AG10803 (cell line): ENCODE measurements at regions not wholly inside any gene's neighbourhood (a gene's known extent, or its start where the extent isn't known, plus 50 kb on each side); places are given as distances from the start of the nearest gene placed in this dataset.

ENCODE experiments used
- DNase-seq: peaks from one replicate; pipeline ENCODE4 v3.0.0; 2010; ENCODE audit warnings: low read depth
- H3K4me3 ChIP-seq: 2 replicates; pipeline ENCODE4 v1.5.1; 2011; ENCODE audit warnings: mild to moderate bottlenecking, low read length, control low read depth
- TF ChIP-seq, protein P1 (sequence below): conservative IDR thresholded peaks from 2 replicates; pipeline ENCODE4 v1.5.1; 2011; ENCODE audit warnings: mild to moderate bottlenecking, low read length, control low read depth, inconsistent platforms

DNA sequence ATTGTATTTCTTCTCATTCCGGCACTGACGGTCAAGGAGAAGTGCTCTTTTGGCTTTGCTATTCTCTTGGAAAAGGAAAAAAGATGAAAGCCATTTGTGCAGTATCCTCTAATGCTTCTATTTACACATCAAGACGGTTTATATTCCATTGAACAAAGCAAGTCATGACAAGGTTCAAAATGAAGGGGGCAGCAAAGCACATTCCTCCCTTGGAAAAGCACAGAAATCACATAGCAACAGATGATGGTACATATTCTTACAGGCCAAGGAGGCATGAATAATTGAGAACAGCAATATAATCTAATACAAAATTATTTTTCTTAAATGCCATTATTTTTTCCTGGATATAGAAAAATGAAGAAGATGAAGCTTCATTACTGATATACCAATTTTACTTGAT lies 508.2 kb upstream of the JAG1 start:
- TF ChIP-seq, protein P1, sequence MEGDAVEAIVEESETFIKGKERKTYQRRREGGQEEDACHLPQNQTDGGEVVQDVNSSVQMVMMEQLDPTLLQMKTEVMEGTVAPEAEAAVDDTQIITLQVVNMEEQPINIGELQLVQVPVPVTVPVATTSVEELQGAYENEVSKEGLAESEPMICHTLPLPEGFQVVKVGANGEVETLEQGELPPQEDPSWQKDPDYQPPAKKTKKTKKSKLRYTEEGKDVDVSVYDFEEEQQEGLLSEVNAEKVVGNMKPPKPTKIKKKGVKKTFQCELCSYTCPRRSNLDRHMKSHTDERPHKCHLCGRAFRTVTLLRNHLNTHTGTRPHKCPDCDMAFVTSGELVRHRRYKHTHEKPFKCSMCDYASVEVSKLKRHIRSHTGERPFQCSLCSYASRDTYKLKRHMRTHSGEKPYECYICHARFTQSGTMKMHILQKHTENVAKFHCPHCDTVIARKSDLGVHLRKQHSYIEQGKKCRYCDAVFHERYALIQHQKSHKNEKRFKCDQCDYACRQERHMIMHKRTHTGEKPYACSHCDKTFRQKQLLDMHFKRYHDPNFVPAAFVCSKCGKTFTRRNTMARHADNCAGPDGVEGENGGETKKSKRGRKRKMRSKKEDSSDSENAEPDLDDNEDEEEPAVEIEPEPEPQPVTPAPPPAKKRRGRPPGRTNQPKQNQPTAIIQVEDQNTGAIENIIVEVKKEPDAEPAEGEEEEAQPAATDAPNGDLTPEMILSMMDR: no peak
- no peak overlapping the region for H3K4me3 ChIP-seq

DNA sequence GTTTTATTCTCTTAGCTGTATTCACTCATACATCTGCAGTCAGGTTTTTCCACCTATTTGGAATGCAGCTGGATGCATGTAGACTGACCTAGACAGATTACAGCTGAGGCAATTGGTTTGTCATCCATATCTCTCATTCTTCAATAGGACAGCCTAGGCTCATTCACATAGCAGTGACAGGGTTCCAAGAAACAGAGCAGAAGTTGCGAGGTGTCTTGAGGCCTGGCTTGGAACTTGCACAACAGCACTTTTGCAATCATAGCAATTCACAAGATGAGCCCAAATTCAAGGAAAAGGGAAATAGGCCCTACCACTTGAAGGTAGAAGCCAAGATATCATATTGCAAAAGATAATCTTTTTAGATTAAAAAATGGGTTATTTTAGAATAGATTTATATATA lies 508.9 kb upstream of the JAG1 start:
- DNase-seq: peak; percentile 42
- TF ChIP-seq, protein P1: no peak
- no peak overlapping the region for H3K4me3 ChIP-seq

More for the DNA sequence above, 508.2 kb upstream of the JAG1 start:
- DNase-seq: no peak

DNA sequence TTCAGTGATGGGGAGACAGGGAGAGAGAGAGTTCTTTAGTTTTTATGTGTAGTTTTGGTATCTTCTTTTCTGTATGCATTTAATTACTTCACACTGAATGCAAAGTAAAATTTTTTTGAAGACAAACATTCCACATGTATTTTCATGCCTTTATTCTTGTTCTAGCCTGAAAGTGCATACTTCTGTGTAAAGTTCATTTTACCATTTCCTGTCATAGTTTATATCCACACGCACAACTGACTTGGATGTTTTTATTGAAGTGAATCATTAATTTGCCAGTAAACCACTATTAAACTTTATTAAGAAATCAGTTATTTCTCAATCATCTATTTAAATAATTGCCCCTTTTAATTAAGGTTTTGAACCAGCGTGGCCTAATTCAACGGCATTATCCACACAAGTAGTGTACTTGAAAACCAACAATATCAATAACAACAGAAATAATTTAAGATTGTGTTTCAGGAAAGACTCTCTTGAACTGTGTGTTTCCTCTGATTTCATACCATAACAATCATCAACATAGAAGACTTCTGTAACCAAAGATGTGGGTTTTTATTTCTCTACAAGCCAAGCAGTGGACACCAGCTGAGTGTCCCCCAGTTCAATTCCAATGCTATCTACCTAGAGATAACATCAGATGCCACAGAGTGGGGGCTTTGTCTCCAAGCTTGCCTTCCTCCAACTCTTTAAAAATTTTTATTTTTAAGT lies 512.7 kb upstream of the JAG1 start:
- TF ChIP-seq, protein P1: no peak
- DNase-seq: peak; percentile 42
- H3K4me3 ChIP-seq: no peak overlapping the region

DNA sequence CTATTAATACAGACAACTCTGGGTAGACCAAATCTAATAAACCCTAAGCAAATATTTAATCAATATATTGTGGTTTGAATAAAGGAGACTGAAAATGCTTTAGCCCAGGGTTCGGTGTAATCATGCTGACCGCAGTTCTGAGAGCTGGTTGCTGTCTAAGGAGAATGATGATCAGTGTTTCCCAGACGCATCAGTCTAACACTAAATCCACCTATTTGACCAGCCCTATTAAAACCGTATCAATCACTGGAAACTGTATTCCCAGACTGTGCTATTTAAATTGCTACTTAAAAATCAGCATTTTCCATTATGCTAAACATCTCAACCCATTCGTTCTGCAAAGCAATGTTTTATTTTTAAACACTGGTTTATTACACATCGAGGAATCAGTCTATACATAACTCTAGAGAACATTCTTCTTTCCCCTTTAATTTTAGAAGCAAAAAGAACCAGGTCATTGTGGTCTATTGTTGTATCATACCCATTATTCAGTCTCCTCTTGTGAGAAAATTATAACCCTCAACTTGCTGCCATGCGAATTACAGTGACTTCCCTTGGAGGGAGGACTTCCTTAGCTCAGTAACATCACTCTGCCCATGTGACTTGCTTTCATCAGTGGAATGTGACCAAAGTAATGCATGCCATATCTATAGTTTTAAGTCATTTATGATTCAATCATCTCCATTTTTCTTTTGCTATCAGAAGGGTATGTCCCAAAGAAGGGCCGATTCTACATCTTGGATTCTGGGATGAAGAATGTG lies 515.2 kb upstream of the JAG1 start:
- H3K4me3 ChIP-seq: no peak overlapping the region
- TF ChIP-seq, protein P1: no peak
- DNase-seq: no peak

DNA sequence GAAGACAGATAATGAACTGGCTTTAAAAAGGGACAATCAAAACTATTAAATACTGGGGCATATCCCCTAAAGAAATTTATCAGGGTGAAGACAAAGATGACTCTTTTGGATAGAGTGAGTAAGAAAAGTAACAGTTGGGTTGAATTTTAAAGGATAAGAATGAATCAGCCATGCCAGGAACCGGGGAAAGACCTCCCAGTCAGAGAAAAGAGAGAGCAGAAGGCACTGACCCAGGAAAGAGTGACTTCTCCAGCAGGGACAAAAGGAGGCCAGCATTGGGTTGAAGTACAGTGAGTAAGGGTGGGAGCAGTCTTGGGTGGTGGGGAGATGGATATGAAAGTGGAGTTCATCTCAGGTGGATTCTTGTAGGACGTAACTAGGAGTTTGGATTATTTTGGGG lies 516.9 kb upstream of the JAG1 start:
- TF ChIP-seq, protein P1: no peak
- H3K4me3 ChIP-seq: no peak overlapping the region
- no peak for DNase-seq

DNA sequence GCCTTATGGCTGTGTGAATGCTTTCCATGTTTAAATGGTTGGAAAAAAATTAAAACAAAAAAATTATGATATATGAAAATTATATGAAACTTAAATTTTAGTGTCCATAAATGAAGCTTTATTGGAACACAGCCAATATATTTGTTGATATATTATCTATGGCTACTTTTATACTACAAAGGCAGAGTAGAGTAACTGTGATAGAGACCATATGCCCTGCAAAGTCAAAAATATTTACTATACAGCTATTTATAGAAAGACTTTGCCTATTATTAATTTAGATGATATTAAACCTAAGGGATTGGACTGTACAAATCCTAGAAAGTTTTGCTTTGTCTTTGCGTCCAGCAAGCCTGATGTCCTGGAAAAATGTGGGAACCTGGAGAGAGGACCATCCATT lies 518.3 kb upstream of the JAG1 start:
- DNase-seq: no peak
- TF ChIP-seq, protein P1: no peak
- H3K4me3 ChIP-seq: no peak overlapping the region

DNA sequence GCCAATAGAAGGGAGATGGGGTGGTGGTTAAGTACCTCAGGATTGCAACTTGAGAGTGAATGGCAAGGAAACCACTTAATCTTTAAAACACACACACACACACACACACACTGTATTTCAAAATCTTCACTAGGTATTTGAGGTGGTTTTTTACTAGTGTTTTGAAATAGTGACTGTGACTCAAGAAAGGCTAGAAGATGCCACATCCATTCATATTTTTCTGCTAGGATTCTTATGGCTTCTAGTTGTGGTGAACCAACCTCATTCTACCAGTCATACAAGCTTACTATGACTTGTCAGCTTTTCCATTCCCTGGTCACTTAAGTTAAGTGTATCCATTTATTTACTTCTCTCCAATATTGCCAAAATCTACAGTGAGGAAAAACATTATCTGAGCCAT lies 519.4 kb upstream of the JAG1 start:
- TF ChIP-seq, protein P1: no peak
- no peak overlapping the region for H3K4me3 ChIP-seq
- DNase-seq: peak; percentile 77
